Vagina (tissue), 2 donors: ENCODE measurements at regions not wholly inside any gene's neighbourhood (a gene's known extent, or its start where the extent isn't known, plus 50 kb on each side); places are given as distances from the start of the nearest gene placed in this dataset.

Experiments
- DNase-seq, 2 donors: peaks; one replicate each; pipeline ENCODE4 v3.0.0-alpha.2; 2017; ENCODE audit errors: extremely low spot score in 2 of 2
- H3K27ac ChIP-seq: fragments of 200-600 bp; sonication (generic); one replicate; pipeline ENCODE4 v1.5.1; 2019
- H3K27me3 ChIP-seq: fragments of 200-600 bp; sonication (generic); one replicate; pipeline ENCODE4 v1.5.1; 2019
- H3K36me3 ChIP-seq, 2 donors: fragments of 200-600 bp; sonication (generic); one replicate each; pipeline ENCODE4 v1.5.1; 2017 to 2019
- H3K4me1 ChIP-seq: fragments of 200-600 bp; sonication (generic); one replicate; pipeline ENCODE4 v1.5.1; 2019
- H3K4me3 ChIP-seq, 2 donors: fragments of 200-600 bp; sonication (generic); 1 replicate in 1 of 2; 2 replicates in 1 of 2; pipeline ENCODE4 v1.5.1; 2016 to 2019
- H3K9me3 ChIP-seq: fragments of 200-600 bp; sonication (generic); one replicate; pipeline ENCODE4 v1.5.1; 2019
- CTCF ChIP-seq, 3 experiments: fragments of 450-650 bp in 2 of 3; fragments of 200-600 bp in 1 of 3; sonication (generic) in 1 of 3; IDR thresholded peaks; one replicate each; pipeline ENCODE4 v1.5.1; 2017 to 2019; ENCODE audit warnings: antibody characterized with exemption in 3 of 3, mild to moderate bottlenecking in 2 of 3, moderate library complexity in 2 of 3
- POLR2A ChIP-seq, 2 donors: fragments of 450-650 bp; IDR thresholded peaks; one replicate each; pipeline ENCODE4 v1.6.1; 2017; ENCODE audit warnings: antibody characterized with exemption in 2 of 2, mild to moderate bottlenecking in 2 of 2, moderate library complexity in 2 of 2
- POLR2AphosphoS5 ChIP-seq, 2 donors: sonication (generic); formaldehyde crosslinking; IDR thresholded peaks; one replicate each; pipeline ENCODE4 v1.9.0; 2017; ENCODE audit warnings: antibody characterized with exemption in 2 of 2, mild to moderate bottlenecking in 2 of 2, low read depth in 1 of 2; ENCODE audit not compliant: insufficient read depth in 1 of 2
- intact Hi-C: fragments of 100-400 bp; cut with DNase I; formaldehyde crosslinking; loops from one replicate; pipeline ENCODE4 v1.15.1; 2023

GRCh38 chr1:178593515-178593914, 80.6 kb downstream of the TEX35 start:
- no peaks in the 10 kb centered on the region for H3K36me3 ChIP-seq
- H3K9me3 ChIP-seq: no peaks in the 10 kb centered on the region
- TF ChIP-seq POLR2AphosphoS5 (IDR thresholded peaks at IDR 0.05; ENCODE audit: insufficient read depth in 1 of 2, low read depth in 1 of 2): no peak
- H3K4me1 ChIP-seq: no peaks in the 10 kb centered on the region
- H3K27me3 ChIP-seq: no peaks in the 10 kb centered on the region
- no peak overlapping the region for H3K4me3 ChIP-seq
- DNase-seq: no peak
- H3K27ac ChIP-seq: no peak overlapping the region
- intact Hi-C loops: no loop called here

GRCh38 chr1:178594133-178594532, 81.2 kb downstream of the TEX35 start:
- Histone ChIP-seq H3K27me3 (no peaks in the 10 kb centered on the region), H3K4me1 (no peaks in the 10 kb centered on the region), H3K4me3 (no peak overlapping the region), H3K27ac (no peak overlapping the region), H3K9me3 (no peaks in the 10 kb centered on the region), H3K36me3 (no peaks in the 10 kb centered on the region)
- intact Hi-C loops: no loop called here
- TF ChIP-seq CTCF (IDR thresholded peaks at IDR 0.05) (no peak), POLR2AphosphoS5 (IDR thresholded peaks at IDR 0.05; ENCODE audit: insufficient read depth in 1 of 2, low read depth in 1 of 2) (no peak), POLR2A (IDR thresholded peaks at IDR 0.05) (no peak)
- no peak for DNase-seq

- intact Hi-C loops: no loop called here
- Histone ChIP-seq H3K27ac (no peak overlapping the region), H3K4me3 (no peak overlapping the region), H3K36me3 (no peaks in the 10 kb centered on the region), H3K4me1 (no peaks in the 10 kb centered on the region), H3K27me3 (no peaks in the 10 kb centered on the region), H3K9me3 (no peaks in the 10 kb centered on the region)
- TF ChIP-seq POLR2AphosphoS5 (IDR thresholded peaks at IDR 0.05; ENCODE audit: insufficient read depth in 1 of 2, low read depth in 1 of 2) (no peak), POLR2A (IDR thresholded peaks at IDR 0.05) (no peak), CTCF (IDR thresholded peaks at IDR 0.05) (no peak)
- DNase-seq: no peak
Observed at GRCh38 chr1:178595491-178595890, 82.6 kb downstream of the TEX35 start.

- Histone ChIP-seq H3K9me3 (no peaks in the 10 kb centered on the region), H3K4me1 (no peaks in the 10 kb centered on the region), H3K27me3 (no peaks in the 10 kb centered on the region), H3K27ac (no peak overlapping the region), H3K36me3 (no peaks in the 10 kb centered on the region), H3K4me3 (no peak overlapping the region)
- intact Hi-C loops: no loop called here
- TF ChIP-seq POLR2AphosphoS5 (IDR thresholded peaks at IDR 0.05; ENCODE audit: insufficient read depth in 1 of 2, low read depth in 1 of 2) (no peak), CTCF (IDR thresholded peaks at IDR 0.05) (no peak), POLR2A (IDR thresholded peaks at IDR 0.05) (no peak)
- DNase-seq: no peak
Observed at GRCh38 chr1:178599087-178599486, 86.2 kb downstream of the TEX35 start.

GRCh38 chr1:178599745-178600144, 86.8 kb downstream of the TEX35 start:
- intact Hi-C loops: no loop called here
- no peak for DNase-seq
- H3K9me3 ChIP-seq: no peaks in the 10 kb centered on the region
- H3K27me3 ChIP-seq: no peaks in the 10 kb centered on the region
- H3K4me3 ChIP-seq: no peak overlapping the region
- no peak for TF ChIP-seq POLR2A (IDR thresholded peaks at IDR 0.05)
- no peak for TF ChIP-seq CTCF (IDR thresholded peaks at IDR 0.05)
- TF ChIP-seq POLR2AphosphoS5 (IDR thresholded peaks at IDR 0.05; ENCODE audit: insufficient read depth in 1 of 2, low read depth in 1 of 2): no peak
- no peaks in the 10 kb centered on the region for H3K4me1 ChIP-seq
- H3K27ac ChIP-seq: no peak overlapping the region
- H3K36me3 ChIP-seq: no peaks in the 10 kb centered on the region

GRCh38 chr1:178603926-178604325, 91.0 kb downstream of the TEX35 start:
- H3K9me3 ChIP-seq: no peaks in the 10 kb centered on the region

More at GRCh38 chr1:178603926-178604325, 91.0 kb downstream of the TEX35 start:
- Histone ChIP-seq H3K27me3 (no peaks in the 10 kb centered on the region), H3K27ac (no peak overlapping the region), H3K4me1 (no peaks in the 10 kb centered on the region), H3K4me3 (no peak overlapping the region), H3K36me3 (no peaks in the 10 kb centered on the region)
- DNase-seq: no peak
- TF ChIP-seq CTCF (IDR thresholded peaks at IDR 0.05) (no peak), POLR2AphosphoS5 (IDR thresholded peaks at IDR 0.05; ENCODE audit: insufficient read depth in 1 of 2, low read depth in 1 of 2) (no peak), POLR2A (IDR thresholded peaks at IDR 0.05) (no peak)
- intact Hi-C loops: no loop called here
